Adrenal gland (tissue), 9 donors: ENCODE measurements at regions not wholly inside any gene's neighbourhood (a gene's known extent, or its start where the extent isn't known, plus 50 kb on each side); places are given as distances from the start of the nearest gene placed in this dataset.
A peak's percentile ranks its signal among the peaks of the same experiment; 100 is the strongest.

Source experiments
- DNase-seq, 7 donors: peaks; one replicate each; pipeline ENCODE4 v3.0.0-alpha.2; 2019 to 2020
- H3K27ac ChIP-seq, 5 donors: fragments of 200-600 bp; sonication (generic) in 4 of 5; 1 replicate in 3 of 5; 2 replicates in 2 of 5; pipeline versions ENCODE4 v1.5.1 to v1.8.0; 2016 to 2020; ENCODE audit warnings: mild to moderate bottlenecking in 1 of 5
- H3K27me3 ChIP-seq: fragments of 200-600 bp; 2 replicates; pipeline ENCODE4 v1.8.0; 2021
- H3K36me3 ChIP-seq, 2 donors: fragments of 200-600 bp; replicated peaks in 1 of 2; 1 replicate in 1 of 2; 2 replicates in 1 of 2; pipeline versions ENCODE4 v1.5.1 to v1.8.0; 2018 to 2022
- H3K4me1 ChIP-seq, 2 donors: fragments of 200-600 bp; replicated peaks in 1 of 2; 1 replicate in 1 of 2; 2 replicates in 1 of 2; pipeline versions ENCODE4 v1.5.1 to v1.8.0; 2018 to 2021
- H3K4me3 ChIP-seq, 4 donors: fragments of 200-600 bp; sonication (generic) in 3 of 4; one replicate each; pipeline ENCODE4 v1.5.1; 2016 to 2018
- H3K9me3 ChIP-seq, 3 donors: fragments of 200-600 bp; sonication (generic) in 1 of 3; replicated peaks in 1 of 3; 1 replicate in 2 of 3; 2 replicates in 1 of 3; pipeline versions ENCODE4 v1.5.1 to v1.8.0; 2016 to 2021
- CTCF ChIP-seq, 6 experiments: fragments of 450-650 bp in 4 of 6; fragments of 200-600 bp in 2 of 6; sonication (generic) in 1 of 6; IDR thresholded peaks; 1 replicate in 5 of 6; 2 replicates in 1 of 6; pipeline versions ENCODE4 v1.5.1 to v1.8.0; 2016 to 2021; ENCODE audit warnings: antibody characterized with exemption in 6 of 6, mild to moderate bottlenecking in 2 of 6, moderate library complexity in 1 of 6
- POLR2A ChIP-seq, 2 donors: fragments of 450-650 bp; IDR thresholded peaks; one replicate each; pipeline ENCODE4 v1.6.1; 2017; ENCODE audit warnings: antibody characterized with exemption in 2 of 2, mild to moderate bottlenecking in 2 of 2, moderate library complexity in 1 of 2
- WGBS, 4 donors: extraction: QIAGEN DNeasy Blood & Tissue Kit in 2 of 4; methylation state at CpG; one replicate each; pipeline versions ENCODE4 v1.1.5 to v1.1.7; 2013 to 2017; 5-methylcytosine and 5-hydroxymethylcytosine counted together
- intact Hi-C, 2 donors: fragments of 100-400 bp; cut with DNase I; formaldehyde crosslinking; loops; one replicate each; pipeline versions ENCODE4 v1.14.1 to v1.15.0; 2022 to 2023
- donor health status: healthy with polysubstance abuse.
- donor health status: Bipolar disorder and iron deficiency.
- donor health status: DM: yes; HTN: yes; CAD: no.
- donor health status: DM: no; HTN: no; CAD: no.
- donor health status: DM: no; HTN: no; CAD: no.

- DNase-seq: no peak
- H3K27ac ChIP-seq: peak overlapping the region in 1 of 5 donors; percentile 66
- H3K4me3 ChIP-seq: no peak overlapping the region
- WGBS, 4 donors: 93 to 100% (median 98%) methylated on average over 5 of the region's 5 CpGs
- TF ChIP-seq CTCF (IDR thresholded peaks at IDR 0.05) (no peak), POLR2A (IDR thresholded peaks at IDR 0.05) (no peak)
- peaks cover 16 to 18% of the 10 kb centered on the region in 2 donors for H3K4me1 ChIP-seq
- intact Hi-C loops: no loop called here
- H3K36me3 ChIP-seq: no peaks in the 10 kb centered on the region
- no peaks in the 10 kb centered on the region for H3K9me3 ChIP-seq
- no peaks in the 10 kb centered on the region for H3K27me3 ChIP-seq
Observed at GRCh38 chr22:23503142-23503541, 76.9 kb downstream of the IGLL1 start.

GRCh38 chr22:23501708-23502107 lies 78.4 kb downstream of the IGLL1 start:
- Histone ChIP-seq H3K9me3 (no peaks in the 10 kb centered on the region), H3K4me3 (no peak overlapping the region), H3K4me1 (peaks cover 16 to 18% of the 10 kb centered on the region in 2 donors), H3K27ac (no peak overlapping the region), H3K36me3 (no peaks in the 10 kb centered on the region), H3K27me3 (no peaks in the 10 kb centered on the region)
- no peak for TF ChIP-seq CTCF (IDR thresholded peaks at IDR 0.05)
- TF ChIP-seq POLR2A (IDR thresholded peaks at IDR 0.05): no peak
- intact Hi-C loops: no loop called here
- peak in 1 of 7 donors; percentile 12 for DNase-seq
- WGBS, 4 donors: 83 to 90% (median 87%) methylated on average over 6 to 12 of the region's 12 CpGs

GRCh38 chr22:23501261-23501619 lies 78.8 kb downstream of the IGLL1 start:
- H3K4me1 ChIP-seq: peaks cover 16 to 18% of the 10 kb centered on the region in 2 donors
- whole genome bisulfite sequencing, 4 donors: 76 to 88% (median 87%) methylated on average over 4 to 5 of the region's 5 CpGs
- intact Hi-C loops: no loop called here

GRCh38 chr22:23500508-23501260 lies 79.4 kb downstream of the IGLL1 start:
- DNase-seq: peak in 1 of 7 donors; percentile 14
- Histone ChIP-seq H3K27me3 (no peaks in the 10 kb centered on the region), H3K4me1 (peaks cover 16 to 18% of the 10 kb centered on the region in 2 donors), H3K9me3 (no peaks in the 10 kb centered on the region), H3K4me3 (no peak overlapping the region), H3K36me3 (no peaks in the 10 kb centered on the region), H3K27ac (no peak overlapping the region)
- 60 to 75% (median 64%) methylated on average over 9 to 13 of the region's 13 CpGs for WGBS, 4 donors
- TF ChIP-seq CTCF (IDR thresholded peaks at IDR 0.05) (no peak), POLR2A (IDR thresholded peaks at IDR 0.05) (no peak)
- intact Hi-C loops: no loop called here

More at GRCh38 chr22:23501261-23501619, 78.8 kb downstream of the IGLL1 start:
- Histone ChIP-seq H3K9me3 (no peaks in the 10 kb centered on the region), H3K36me3 (no peaks in the 10 kb centered on the region), H3K27me3 (no peaks in the 10 kb centered on the region), H3K27ac (no peak overlapping the region), H3K4me3 (no peak overlapping the region)
- peak in 1 of 7 donors; percentile 12 for DNase-seq
- no peak for TF ChIP-seq POLR2A (IDR thresholded peaks at IDR 0.05)
